ENCODE measurements at regions not wholly inside any gene's neighbourhood (a gene's known extent, or its start where the extent isn't known, plus 50 kb on each side); places are given as distances from the start of the nearest gene placed in this dataset.

DNA sequence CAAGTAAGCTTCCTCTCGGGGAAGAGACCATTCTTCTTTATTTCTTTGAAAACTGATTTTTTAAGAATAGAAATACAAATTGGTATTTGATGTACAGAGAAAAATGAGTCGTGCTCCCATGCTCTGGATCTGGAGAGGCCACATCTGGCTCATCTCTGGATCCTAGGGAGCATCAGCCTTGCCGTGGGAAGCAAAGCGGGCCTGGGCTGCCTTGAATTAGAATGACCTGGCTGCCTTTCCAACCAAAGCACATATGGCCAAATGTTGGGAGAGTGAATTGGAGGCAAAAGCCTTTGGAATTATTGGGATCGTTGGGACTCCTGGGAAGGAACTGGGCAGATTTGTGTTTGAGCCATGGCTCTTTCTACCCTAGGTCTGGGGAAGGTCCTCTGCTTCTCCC, 80.0 kb downstream of the SLC25A47 start:
- ATAC-seq (no peak), DNase-seq (no peak)
- Mint-ChIP-seq H3K4me1 (peaks cover 31 to 66% (median 38%) of the 10 kb centered on the region in 7 donors), H3K36me3 (peaks cover 0 to 9% (median 0%) of the 10 kb centered on the region in 5 donors), H3K9me3 (no peaks in the 10 kb centered on the region), H3K27ac (peak overlapping the region in 1 of 9 donors; percentile 20), H3K4me3 (no peak overlapping the region), H3K27me3 (no peaks in the 10 kb centered on the region)
- Histone ChIP-seq H3K27ac (ENCODE audit: low read depth, low read length) (no peak overlapping the region), H3K27me3 (ENCODE audit: control insufficient read depth in 2 of 2, insufficient read depth in 2 of 2, low read length in 2 of 2) (no peaks in the 10 kb centered on the region), H3K4me1 (ENCODE audit: control insufficient read depth in 2 of 2, insufficient read depth in 2 of 2, low read length in 2 of 2) (peaks cover 17 to 20% of the 10 kb centered on the region in 2 donors), H3K4me3 (ENCODE audit: low read length) (no peak overlapping the region), H3K9me3 (ENCODE audit: control insufficient read depth in 2 of 3, low read length in 3 of 3) (no peaks in the 10 kb centered on the region), H3K36me3 (ENCODE audit: control insufficient read depth in 2 of 3, insufficient read depth in 3 of 3, low read length in 3 of 3) (no peaks in the 10 kb centered on the region)
- intact Hi-C loops (cut with micrococcal nuclease): no loop called here
- POLR2A ChIA-PET: no interaction called here
- CTCF ChIA-PET: no interaction called here

DNA sequence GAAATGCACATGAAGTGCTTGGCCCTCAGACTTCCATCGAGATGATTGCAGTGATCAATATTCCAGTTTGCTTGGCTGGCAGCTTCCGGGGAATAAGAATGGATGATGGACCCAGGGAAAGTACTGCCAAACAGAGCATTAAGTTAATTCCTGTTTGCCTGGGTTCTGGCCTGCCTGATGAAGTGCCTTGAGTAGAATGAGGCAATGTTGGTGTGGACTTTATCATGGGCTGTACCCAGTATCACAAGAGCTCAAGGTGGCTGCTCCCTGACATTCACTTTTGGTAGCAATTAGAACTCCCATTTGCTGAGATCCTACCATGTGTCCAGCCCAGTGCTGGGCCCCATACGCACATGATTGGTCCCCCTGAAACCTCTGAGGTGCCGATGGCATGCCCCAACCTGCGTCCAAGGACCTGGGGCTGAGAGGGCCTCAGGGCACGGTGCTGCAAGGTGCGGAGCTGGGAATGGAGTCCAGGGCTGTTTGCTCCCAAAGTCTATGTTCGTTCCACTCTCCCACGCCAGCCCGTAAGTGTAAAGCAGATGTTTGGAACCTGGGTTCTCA, 80.7 kb downstream of the SLC25A47 start:
- ChIA-PET POLR2A (no interaction called here), CTCF (no interaction called here)
- no peaks in the 10 kb centered on the region for H3K27me3 ChIP-seq (ENCODE audit: control insufficient read depth in 2 of 2, insufficient read depth in 2 of 2, low read length in 2 of 2)
- no peaks in the 10 kb centered on the region for H3K36me3 ChIP-seq (ENCODE audit: control insufficient read depth in 2 of 3, insufficient read depth in 3 of 3, low read length in 3 of 3)
- ATAC-seq (no peak), DNase-seq (no peak)
- intact Hi-C loops (cut with micrococcal nuclease): no loop called here
- Mint-ChIP-seq H3K9me3 (no peaks in the 10 kb centered on the region), H3K4me3 (no peak overlapping the region), H3K36me3 (peaks cover 0 to 6% (median 0%) of the 10 kb centered on the region in 5 donors), H3K4me1 (peaks cover 33 to 66% (median 38%) of the 10 kb centered on the region in 7 donors), H3K27ac (no peak overlapping the region), H3K27me3 (no peaks in the 10 kb centered on the region)
- H3K4me1 ChIP-seq (ENCODE audit: control insufficient read depth in 2 of 2, insufficient read depth in 2 of 2, low read length in 2 of 2): peaks cover 17 to 20% of the 10 kb centered on the region in 2 donors
- H3K4me3 ChIP-seq (ENCODE audit: low read length): no peak overlapping the region
- H3K9me3 ChIP-seq (ENCODE audit: control insufficient read depth in 2 of 3, low read length in 3 of 3): no peaks in the 10 kb centered on the region
- H3K27ac ChIP-seq (ENCODE audit: low read depth, low read length): no peak overlapping the region

DNA sequence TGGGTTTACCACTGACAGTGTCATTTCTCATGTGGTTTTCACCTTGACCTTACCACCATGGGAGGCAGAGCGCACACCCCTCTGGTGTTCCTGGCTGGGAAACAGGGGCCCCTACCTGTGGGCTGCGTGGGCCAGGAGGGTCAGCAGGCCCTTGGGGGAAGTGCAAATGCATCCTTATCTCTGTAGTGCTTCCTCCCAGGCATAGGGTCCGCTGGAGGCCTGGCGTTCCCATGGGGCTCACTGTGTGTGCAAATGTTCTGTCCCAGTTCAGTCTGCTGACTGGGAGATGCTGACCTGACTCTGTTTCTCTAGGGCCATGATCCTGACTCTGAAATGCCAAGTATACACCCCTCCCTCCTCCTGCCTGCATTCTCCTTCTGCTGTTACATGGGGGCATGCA, 81.3 kb downstream of the SLC25A47 start:
- peaks cover 17 to 20% of the 10 kb centered on the region in 2 donors for H3K4me1 ChIP-seq (ENCODE audit: control insufficient read depth in 2 of 2, insufficient read depth in 2 of 2, low read length in 2 of 2)
- ChIA-PET POLR2A (no interaction called here), CTCF (no interaction called here)
- intact Hi-C loops (cut with micrococcal nuclease): no loop called here
- Mint-ChIP-seq H3K27me3 (no peaks in the 10 kb centered on the region), H3K4me3 (no peak overlapping the region), H3K4me1 (peaks cover 33 to 65% (median 38%) of the 10 kb centered on the region in 7 donors), H3K9me3 (no peaks in the 10 kb centered on the region), H3K27ac (peak overlapping the region in 4 of 9 donors; percentile 9 to 65 (median 42)), H3K36me3 (peaks cover 0 to 4% (median 0%) of the 10 kb centered on the region in 5 donors)
- H3K27me3 ChIP-seq (ENCODE audit: control insufficient read depth in 2 of 2, insufficient read depth in 2 of 2, low read length in 2 of 2): no peaks in the 10 kb centered on the region
- DNase-seq (no peak), ATAC-seq (no peak)
- no peaks in the 10 kb centered on the region for H3K9me3 ChIP-seq (ENCODE audit: control insufficient read depth in 2 of 3, low read length in 3 of 3)
- H3K4me3 ChIP-seq (ENCODE audit: low read length): no peak overlapping the region
- no peaks in the 10 kb centered on the region for H3K36me3 ChIP-seq (ENCODE audit: control insufficient read depth in 2 of 3, insufficient read depth in 3 of 3, low read length in 3 of 3)
- no peak overlapping the region for H3K27ac ChIP-seq (ENCODE audit: low read depth, low read length)

DNA sequence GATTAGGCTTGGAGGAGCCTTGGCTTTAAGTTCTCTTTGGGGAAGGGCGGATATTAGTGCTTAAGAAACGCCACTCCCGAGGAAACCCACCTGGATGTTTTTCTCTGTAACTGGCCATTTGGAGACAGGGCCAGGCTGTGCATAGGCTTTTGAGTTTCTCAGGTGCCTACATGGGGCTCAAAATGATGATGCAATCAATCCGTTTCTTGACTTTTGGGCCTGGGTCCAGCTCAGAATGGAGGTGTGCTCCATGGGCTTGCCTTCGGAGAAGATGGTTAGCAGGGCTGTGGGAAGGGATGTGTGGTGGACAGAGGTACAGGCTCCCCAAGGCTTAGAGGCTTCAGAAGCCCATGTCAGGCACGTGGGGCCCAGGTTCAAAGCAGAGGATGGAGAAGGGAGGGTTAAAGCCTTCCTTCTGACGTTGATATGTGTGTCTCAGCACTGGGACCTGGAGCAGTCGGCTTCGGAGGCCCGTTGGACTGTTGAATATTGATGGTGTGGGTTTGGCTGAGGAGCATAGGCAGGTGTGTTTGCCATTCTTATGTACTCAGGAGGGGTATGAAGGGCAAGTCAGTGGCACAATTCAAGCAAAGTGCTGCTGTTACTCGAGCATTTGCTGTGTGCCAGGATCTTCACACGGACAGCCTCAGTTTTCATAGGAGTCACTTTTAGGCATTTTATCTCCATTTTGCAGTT, 82.8 kb downstream of the SLC25A47 start:
- DNase-seq (no peak), ATAC-seq (no peak)
- peaks cover 30 to 59% (median 38%) of the 10 kb centered on the region in 7 donors for H3K4me1 Mint-ChIP-seq
- CTCF ChIA-PET: interaction anchor here (0.8 kb wide), 1 partner anchor 10 kb away, joined by 6 read pairs; no protein-coding TSS in a partner anchor
- POLR2A ChIA-PET: no interaction called here
- Histone ChIP-seq H3K4me1 (ENCODE audit: control insufficient read depth in 2 of 2, insufficient read depth in 2 of 2, low read length in 2 of 2) (peaks cover 17 to 20% of the 10 kb centered on the region in 2 donors), H3K4me3 (ENCODE audit: low read length) (no peak overlapping the region), H3K27me3 (ENCODE audit: control insufficient read depth in 2 of 2, insufficient read depth in 2 of 2, low read length in 2 of 2) (no peaks in the 10 kb centered on the region), H3K36me3 (ENCODE audit: control insufficient read depth in 2 of 3, insufficient read depth in 3 of 3, low read length in 3 of 3) (no peaks in the 10 kb centered on the region), H3K9me3 (ENCODE audit: control insufficient read depth in 2 of 3, low read length in 3 of 3) (no peaks in the 10 kb centered on the region), H3K27ac (ENCODE audit: low read depth, low read length) (peak overlapping the region; percentile 34)
- intact Hi-C loops (cut with micrococcal nuclease): no loop called here
- H3K27me3 Mint-ChIP-seq: no peaks in the 10 kb centered on the region
- peaks cover 0 to 4% (median 0%) of the 10 kb centered on the region in 5 donors for H3K36me3 Mint-ChIP-seq
- no peaks in the 10 kb centered on the region for H3K9me3 Mint-ChIP-seq
- peak overlapping the region; percentile 58 to 94 (median 75) for H3K27ac Mint-ChIP-seq
- H3K4me3 Mint-ChIP-seq: peak overlapping the region in 8 of 10 donors; percentile 31 to 70 (median 62)

DNA sequence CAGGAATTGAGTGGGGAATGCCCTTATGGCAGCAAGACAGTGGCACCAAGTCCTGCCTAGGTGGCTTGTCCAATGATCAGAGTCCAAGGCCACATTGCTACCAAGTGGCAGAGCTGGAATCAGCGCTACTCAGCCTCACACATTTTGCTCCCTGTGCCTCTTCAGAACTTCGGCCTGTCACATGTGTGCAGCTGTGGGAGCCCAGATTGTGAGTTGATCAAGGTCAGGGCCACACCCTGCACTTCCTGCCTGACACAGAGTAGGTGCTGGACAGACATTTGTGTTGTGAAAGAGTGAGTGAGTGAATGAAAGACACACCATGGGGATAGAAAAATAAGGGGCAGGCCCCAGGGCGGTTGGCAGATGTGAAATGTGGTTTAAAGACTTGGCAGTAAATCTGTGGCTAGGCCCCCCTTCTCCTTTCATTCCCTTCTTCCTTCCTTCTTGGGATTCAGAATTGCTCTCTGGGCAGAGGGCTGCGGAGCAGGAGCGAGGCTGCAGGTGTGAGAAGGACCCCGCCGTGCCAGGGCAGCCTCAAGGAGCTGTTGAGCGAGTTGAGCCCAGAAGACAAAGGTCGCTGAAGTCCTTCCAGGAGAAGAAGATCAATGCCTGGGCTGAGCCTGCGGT, 83.5 kb downstream of the SLC25A47 start:
- Mint-ChIP-seq H3K36me3 (peaks cover 0 to 4% (median 0%) of the 10 kb centered on the region in 5 donors), H3K27ac (peak overlapping the region; percentile 19 to 94 (median 86)), H3K9me3 (no peaks in the 10 kb centered on the region), H3K4me1 (peaks cover 29 to 53% (median 38%) of the 10 kb centered on the region in 7 donors), H3K4me3 (peak overlapping the region; percentile 35 to 70 (median 54)), H3K27me3 (no peaks in the 10 kb centered on the region)
- H3K27me3 ChIP-seq (ENCODE audit: control insufficient read depth in 2 of 2, insufficient read depth in 2 of 2, low read length in 2 of 2): no peaks in the 10 kb centered on the region
- peak in 4 of 9 donors; percentile 12 to 28 (median 19) for DNase-seq
- H3K36me3 ChIP-seq (ENCODE audit: control insufficient read depth in 2 of 3, insufficient read depth in 3 of 3, low read length in 3 of 3): no peaks in the 10 kb centered on the region
- H3K4me1 ChIP-seq (ENCODE audit: control insufficient read depth in 2 of 2, insufficient read depth in 2 of 2, low read length in 2 of 2): peaks cover 17 to 20% of the 10 kb centered on the region in 2 donors
- CTCF ChIA-PET: interaction anchor here (0.7 to 0.9 kb wide), 3 partner anchors 11 to 239 kb away, joined by 3 to 6 read pairs (median 3); no protein-coding TSS in a partner anchor
- ATAC-seq: peak; percentile 82
- H3K9me3 ChIP-seq (ENCODE audit: control insufficient read depth in 2 of 3, low read length in 3 of 3): no peaks in the 10 kb centered on the region
- no peak overlapping the region for H3K4me3 ChIP-seq (ENCODE audit: low read length)
- intact Hi-C loops (cut with micrococcal nuclease): no loop called here
- H3K27ac ChIP-seq (ENCODE audit: low read depth, low read length): peak overlapping the region; percentile 34
- POLR2A ChIA-PET: interaction anchor here (0.9 kb wide), 1 partner anchor 223 kb away, joined by 3 read pairs; no protein-coding TSS in a partner anchor

DNA sequence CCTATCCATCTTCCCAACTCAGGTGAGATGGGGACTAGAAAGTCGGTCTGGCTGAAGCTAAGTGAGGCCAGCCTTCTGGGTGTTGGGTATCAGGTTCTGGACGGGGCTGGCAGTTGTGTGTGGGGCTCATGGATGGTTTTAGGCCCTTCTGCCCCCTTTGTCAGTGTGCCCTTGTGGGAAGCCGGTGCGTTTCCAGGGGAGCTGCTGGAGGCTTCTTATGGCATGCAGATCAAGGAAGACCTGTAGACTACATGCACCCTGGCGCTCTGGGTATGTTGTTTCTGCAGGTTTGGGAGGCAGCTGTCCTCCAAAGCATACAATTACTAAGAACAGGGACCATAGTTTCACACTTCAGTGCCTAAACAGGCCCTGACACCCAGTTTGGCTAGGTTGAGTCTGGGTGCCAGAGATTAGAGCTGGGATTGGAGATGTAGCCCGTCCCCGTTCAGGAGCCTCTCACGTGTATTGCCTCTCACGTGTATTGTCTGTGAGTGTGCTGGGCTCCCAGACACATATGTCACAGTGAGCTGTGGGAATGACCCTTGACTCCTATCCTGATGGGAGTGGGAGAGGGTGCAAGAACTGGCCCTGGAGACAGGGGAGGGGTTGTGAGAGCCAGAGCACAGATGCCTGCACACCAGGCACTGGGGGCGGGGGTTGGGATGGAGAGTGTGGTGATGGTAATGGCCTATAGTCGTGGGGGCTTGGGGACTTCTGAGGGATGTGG, 84.4 kb downstream of the SLC25A47 start:
- peaks cover 0 to 4% (median 0%) of the 10 kb centered on the region in 5 donors for H3K36me3 Mint-ChIP-seq
- H3K4me1 ChIP-seq (ENCODE audit: control insufficient read depth in 2 of 2, insufficient read depth in 2 of 2, low read length in 2 of 2): peaks cover 17 to 20% of the 10 kb centered on the region in 2 donors
- H3K27me3 ChIP-seq (ENCODE audit: control insufficient read depth in 2 of 2, insufficient read depth in 2 of 2, low read length in 2 of 2): no peaks in the 10 kb centered on the region
- ATAC-seq (no peak), DNase-seq (no peak)
- no peaks in the 10 kb centered on the region for H3K9me3 Mint-ChIP-seq
- H3K9me3 ChIP-seq (ENCODE audit: control insufficient read depth in 2 of 3, low read length in 3 of 3): no peaks in the 10 kb centered on the region
- no peaks in the 10 kb centered on the region for H3K36me3 ChIP-seq (ENCODE audit: control insufficient read depth in 2 of 3, insufficient read depth in 3 of 3, low read length in 3 of 3)
- H3K4me3 Mint-ChIP-seq: peak overlapping the region in 2 of 10 donors; percentile 58 to 69
- peaks cover 29 to 46% (median 38%) of the 10 kb centered on the region in 7 donors for H3K4me1 Mint-ChIP-seq
- ChIA-PET POLR2A (interaction anchor here (0.9 kb wide), 1 partner anchor 222 kb away, joined by 3 read pairs; no protein-coding TSS in a partner anchor), CTCF (interaction anchor here (0.7 to 0.9 kb wide), 2 partner anchors 18 to 238 kb away, joined by 3 read pairs; no protein-coding TSS in a partner anchor)
- intact Hi-C loops (cut with micrococcal nuclease): no loop called here
- H3K27ac Mint-ChIP-seq: peak overlapping the region in 7 of 9 donors; percentile 13 to 94 (median 79)
- no peak overlapping the region for H3K27ac ChIP-seq (ENCODE audit: low read depth, low read length)
- no peak overlapping the region for H3K4me3 ChIP-seq (ENCODE audit: low read length)
- H3K27me3 Mint-ChIP-seq: no peaks in the 10 kb centered on the region

All from naive thymus-derived CD4-positive, alpha-beta T cell (primary cell).